ENCODE measurements at regions not wholly inside any gene's neighbourhood (a gene's known extent, or its start where the extent isn't known, plus 50 kb on each side); places are given as distances from the start of the nearest gene placed in this dataset.
"Not testable (repeated sequence)": the region's sequence is repeated elsewhere in the genome, so short reads cannot be mapped to it uniquely, and the experiment has no call there.

DNA sequence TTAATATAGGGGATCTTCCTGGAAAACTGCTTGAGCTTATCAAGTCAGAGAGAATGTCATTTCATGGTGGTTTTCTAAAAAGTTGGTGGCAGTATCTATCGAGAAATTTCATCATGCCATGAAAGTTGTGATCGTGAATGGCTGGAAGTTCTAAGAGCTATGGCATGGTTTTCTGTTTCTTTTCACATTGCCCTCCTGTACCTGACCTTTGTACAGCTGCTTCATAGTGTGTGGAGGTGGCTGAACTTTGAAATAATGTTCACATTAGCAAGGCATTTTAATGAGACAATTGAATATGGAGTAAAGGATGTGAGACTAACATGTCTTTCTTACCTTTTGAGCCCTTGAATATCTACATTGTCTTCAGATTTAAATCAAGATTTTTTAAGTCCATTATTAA is 278.2 kb upstream of the ID4 start:
- no peaks in the 10 kb centered on the region for H3K4me1 ChIP-seq
- no peak overlapping the region for H3K4me3 ChIP-seq
- no peaks in the 10 kb centered on the region for H3K9me3 ChIP-seq
- no peaks in the 10 kb centered on the region for H3K27me3 ChIP-seq
- no peak overlapping the region for H3K9ac ChIP-seq (ENCODE audit: low read depth in 2 of 2, low read length in 2 of 2)
- DNase-seq = no peak
- H3K36me3 ChIP-seq = no peaks in the 10 kb centered on the region
- intact Hi-C loops (cut with DNase I) = no loop called here
- TF ChIP-seq, protein P1, sequence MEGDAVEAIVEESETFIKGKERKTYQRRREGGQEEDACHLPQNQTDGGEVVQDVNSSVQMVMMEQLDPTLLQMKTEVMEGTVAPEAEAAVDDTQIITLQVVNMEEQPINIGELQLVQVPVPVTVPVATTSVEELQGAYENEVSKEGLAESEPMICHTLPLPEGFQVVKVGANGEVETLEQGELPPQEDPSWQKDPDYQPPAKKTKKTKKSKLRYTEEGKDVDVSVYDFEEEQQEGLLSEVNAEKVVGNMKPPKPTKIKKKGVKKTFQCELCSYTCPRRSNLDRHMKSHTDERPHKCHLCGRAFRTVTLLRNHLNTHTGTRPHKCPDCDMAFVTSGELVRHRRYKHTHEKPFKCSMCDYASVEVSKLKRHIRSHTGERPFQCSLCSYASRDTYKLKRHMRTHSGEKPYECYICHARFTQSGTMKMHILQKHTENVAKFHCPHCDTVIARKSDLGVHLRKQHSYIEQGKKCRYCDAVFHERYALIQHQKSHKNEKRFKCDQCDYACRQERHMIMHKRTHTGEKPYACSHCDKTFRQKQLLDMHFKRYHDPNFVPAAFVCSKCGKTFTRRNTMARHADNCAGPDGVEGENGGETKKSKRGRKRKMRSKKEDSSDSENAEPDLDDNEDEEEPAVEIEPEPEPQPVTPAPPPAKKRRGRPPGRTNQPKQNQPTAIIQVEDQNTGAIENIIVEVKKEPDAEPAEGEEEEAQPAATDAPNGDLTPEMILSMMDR (IDR thresholded peaks at IDR 0.05) = no peak
- H3K27ac ChIP-seq = no peak overlapping the region

DNA sequence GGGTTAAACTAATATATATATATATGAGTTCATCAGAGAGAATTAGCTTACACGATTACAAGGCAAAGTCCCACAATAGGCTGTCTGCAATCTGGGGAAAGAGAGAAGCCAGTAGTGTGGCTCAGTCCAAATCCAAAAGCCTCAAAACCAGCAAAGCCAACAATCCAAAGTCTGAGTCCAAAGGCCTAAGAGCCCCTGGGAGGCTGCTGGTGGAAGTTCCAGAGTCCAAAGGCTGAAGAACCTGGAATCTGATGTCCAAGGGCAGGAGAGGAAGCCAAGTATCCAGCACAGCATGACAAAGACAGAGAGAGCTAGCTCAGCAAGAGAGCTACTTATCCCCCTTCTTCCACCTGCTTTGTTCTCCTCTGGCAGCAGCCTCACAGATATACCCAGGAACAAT is 274.7 kb upstream of the ID4 start:
- DNase-seq = no peak
- Histone ChIP-seq H3K4me1 (no peaks in the 10 kb centered on the region), H3K4me3 (no peak overlapping the region), H3K9me3 (no peaks in the 10 kb centered on the region), H3K27ac (no peak overlapping the region), H3K36me3 (no peaks in the 10 kb centered on the region), H3K9ac (ENCODE audit: low read depth in 2 of 2, low read length in 2 of 2) (no peak overlapping the region), H3K27me3 (no peaks in the 10 kb centered on the region)
- TF ChIP-seq, protein P1 (IDR thresholded peaks at IDR 0.05) = no peak
- intact Hi-C loops (cut with DNase I) = no loop called here

DNA sequence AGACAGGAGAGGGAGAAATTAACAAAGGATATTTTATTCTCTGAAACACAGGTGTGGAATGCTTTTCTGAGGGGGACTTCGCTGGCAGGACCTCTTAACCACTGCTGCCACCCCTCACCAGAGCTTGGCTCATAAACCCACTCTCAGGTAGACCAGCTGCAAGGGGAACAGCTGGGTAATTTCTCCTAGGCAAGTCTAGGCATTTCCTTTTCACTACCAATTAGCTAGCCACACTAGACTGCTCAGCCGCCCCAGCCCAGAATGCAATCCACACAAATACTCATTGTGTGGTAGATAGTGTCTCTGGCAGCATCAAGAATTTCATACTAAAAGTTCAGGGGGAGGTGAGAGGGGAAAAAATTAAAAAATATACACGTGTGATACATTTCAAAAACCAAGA is 267.6 kb upstream of the ID4 start:
- TF ChIP-seq, protein P1 (IDR thresholded peaks at IDR 0.05) = no peak
- H3K4me1 ChIP-seq = no peaks in the 10 kb centered on the region
- intact Hi-C loops (cut with DNase I) = no loop called here
- H3K36me3 ChIP-seq = no peaks in the 10 kb centered on the region
- no peaks in the 10 kb centered on the region for H3K27me3 ChIP-seq
- DNase-seq = no peak
- no peak overlapping the region for H3K27ac ChIP-seq
- H3K9me3 ChIP-seq = no peaks in the 10 kb centered on the region
- no peak overlapping the region for H3K9ac ChIP-seq (ENCODE audit: low read depth in 2 of 2, low read length in 2 of 2)
- no peak overlapping the region for H3K4me3 ChIP-seq

DNA sequence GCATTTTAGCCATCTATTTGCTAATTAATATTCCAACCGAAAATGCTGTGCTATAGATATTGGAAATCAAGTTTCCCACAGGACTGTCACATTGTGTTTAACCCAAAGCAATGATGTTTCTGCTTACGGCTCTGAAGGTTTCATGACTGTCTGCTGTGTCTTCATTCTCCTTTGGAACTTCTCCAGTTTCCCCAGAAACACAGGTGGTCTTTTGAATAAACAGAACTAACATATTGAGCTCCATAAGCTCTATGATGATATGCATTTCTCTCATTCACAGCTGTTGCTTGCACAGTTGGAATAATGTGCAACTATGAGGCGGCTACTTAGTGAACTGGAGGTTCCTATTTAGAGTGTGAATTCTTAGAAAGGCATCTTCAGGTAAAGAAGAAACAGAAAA is 266.0 kb upstream of the ID4 start:
- Histone ChIP-seq H3K27ac (no peak overlapping the region), H3K27me3 (no peaks in the 10 kb centered on the region), H3K9ac (ENCODE audit: low read depth in 2 of 2, low read length in 2 of 2) (no peak overlapping the region), H3K36me3 (no peaks in the 10 kb centered on the region), H3K9me3 (no peaks in the 10 kb centered on the region), H3K4me1 (no peaks in the 10 kb centered on the region), H3K4me3 (no peak overlapping the region)
- DNase-seq = no peak
- intact Hi-C loops (cut with DNase I) = no loop called here
- TF ChIP-seq, protein P1 (IDR thresholded peaks at IDR 0.05) = no peak

DNA sequence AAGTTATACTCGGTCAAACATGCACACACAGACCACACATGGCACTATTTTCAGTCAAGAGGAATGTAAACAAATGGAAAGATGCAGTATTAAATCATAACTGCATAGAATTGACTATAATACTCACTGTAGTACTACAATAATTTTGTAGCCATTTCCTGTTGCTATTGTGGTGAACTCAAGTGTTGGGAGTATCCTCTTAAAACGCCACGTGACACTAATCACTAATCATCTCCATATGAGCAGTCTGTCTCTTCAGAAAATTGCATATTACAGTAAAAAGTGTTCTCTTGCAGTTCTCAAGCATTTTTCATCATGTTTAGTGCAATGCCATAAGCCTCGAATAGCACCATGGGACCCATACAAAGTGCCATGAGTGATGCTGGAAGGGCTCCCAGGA is 258.7 kb upstream of the ID4 start:
- H3K36me3 ChIP-seq = no peaks in the 10 kb centered on the region
- intact Hi-C loops (cut with DNase I) = no loop called here
- no peak overlapping the region for H3K27ac ChIP-seq
- H3K4me3 ChIP-seq = no peak overlapping the region
- no peaks in the 10 kb centered on the region for H3K4me1 ChIP-seq
- H3K27me3 ChIP-seq = no peaks in the 10 kb centered on the region
- no peak for DNase-seq
- no peak overlapping the region for H3K9ac ChIP-seq (ENCODE audit: low read depth in 2 of 2, low read length in 2 of 2)
- TF ChIP-seq, protein P1 (IDR thresholded peaks at IDR 0.05) = no peak
- no peaks in the 10 kb centered on the region for H3K9me3 ChIP-seq

DNA sequence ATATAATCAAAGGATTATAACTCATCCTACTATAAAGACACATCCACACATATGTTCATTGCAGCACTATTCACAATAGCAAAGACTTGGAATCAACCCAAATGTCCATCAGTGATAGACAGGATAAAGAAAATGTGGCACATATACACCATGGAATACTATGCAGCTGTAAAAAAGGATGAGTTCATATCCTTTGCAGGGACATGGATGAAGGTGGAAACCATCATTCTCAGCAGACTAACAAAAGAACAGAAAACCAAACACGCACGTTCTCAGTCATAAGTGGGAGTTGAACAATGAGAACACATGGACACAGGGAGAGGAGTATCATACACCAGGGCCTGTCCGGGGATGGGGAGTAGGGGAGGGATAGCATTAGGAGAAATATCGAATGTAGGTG is 253.0 kb upstream of the ID4 start:
- not testable (repeated sequence) for H3K4me3 ChIP-seq

More for the DNA sequence above, 253.0 kb upstream of the ID4 start:
- intact Hi-C loops (cut with DNase I); H3K9ac ChIP-seq (ENCODE audit: low read depth in 2 of 2, low read length in 2 of 2); H3K4me1 ChIP-seq; H3K36me3 ChIP-seq; H3K9me3 ChIP-seq; H3K27ac ChIP-seq; H3K27me3 ChIP-seq; DNase-seq: not testable (repeated sequence)
